GM21528 (cell line): ENCODE measurements at regions not wholly inside any gene's neighbourhood (a gene's known extent, or its start where the extent isn't known, plus 50 kb on each side); places are given as distances from the start of the nearest gene placed in this dataset.

ENCODE experiments used
- ATAC-seq: cut with Tn5 transposase; IDR thresholded peaks from one replicate; pipeline ENCODE4 v1.9.1; 2021; ENCODE audit warnings: mild to moderate bottlenecking, moderate library complexity; ENCODE audit not compliant: unreplicated experiment, low FRiP score

DNA sequence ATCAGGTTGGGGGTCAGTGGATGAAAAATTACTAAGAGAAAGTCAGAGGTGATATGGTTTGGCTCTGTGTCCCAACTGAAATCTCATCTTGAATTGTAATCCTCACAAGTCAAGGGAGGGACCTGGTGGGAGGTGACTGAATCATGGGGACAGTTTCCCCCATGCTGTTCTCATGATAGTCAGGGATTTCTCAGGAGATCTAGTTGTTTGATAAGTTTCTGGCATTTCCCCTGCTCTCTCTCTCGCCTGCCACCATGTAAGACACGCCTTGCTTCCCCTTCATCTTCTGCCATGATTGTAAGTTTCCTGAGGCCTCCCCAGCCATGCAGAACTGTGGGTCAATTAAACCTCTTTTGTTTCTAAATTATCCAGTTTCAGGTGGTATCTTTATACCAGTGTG, 945.8 kb upstream of the CRIM1 start:
- no peak for ATAC-seq

DNA sequence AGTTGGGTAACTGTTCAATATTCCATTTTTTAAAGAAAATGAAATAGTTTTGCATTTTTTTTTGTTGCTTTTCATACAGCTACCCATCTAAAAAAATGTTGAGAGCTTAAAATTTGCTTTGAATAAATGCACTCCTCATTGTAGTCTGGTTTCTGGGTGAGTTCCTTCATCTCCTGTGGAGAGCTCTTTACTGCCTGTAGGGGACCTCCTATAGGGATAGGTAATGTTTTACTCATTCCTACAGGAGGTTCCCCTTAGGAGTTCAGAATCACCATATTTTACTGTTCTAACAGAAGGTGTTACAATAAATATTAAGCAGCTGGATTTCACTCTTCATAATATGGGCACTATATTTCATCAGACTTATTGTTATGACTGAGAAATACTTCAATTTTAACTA, 947.3 kb upstream of the CRIM1 start:
- no peak for ATAC-seq

DNA sequence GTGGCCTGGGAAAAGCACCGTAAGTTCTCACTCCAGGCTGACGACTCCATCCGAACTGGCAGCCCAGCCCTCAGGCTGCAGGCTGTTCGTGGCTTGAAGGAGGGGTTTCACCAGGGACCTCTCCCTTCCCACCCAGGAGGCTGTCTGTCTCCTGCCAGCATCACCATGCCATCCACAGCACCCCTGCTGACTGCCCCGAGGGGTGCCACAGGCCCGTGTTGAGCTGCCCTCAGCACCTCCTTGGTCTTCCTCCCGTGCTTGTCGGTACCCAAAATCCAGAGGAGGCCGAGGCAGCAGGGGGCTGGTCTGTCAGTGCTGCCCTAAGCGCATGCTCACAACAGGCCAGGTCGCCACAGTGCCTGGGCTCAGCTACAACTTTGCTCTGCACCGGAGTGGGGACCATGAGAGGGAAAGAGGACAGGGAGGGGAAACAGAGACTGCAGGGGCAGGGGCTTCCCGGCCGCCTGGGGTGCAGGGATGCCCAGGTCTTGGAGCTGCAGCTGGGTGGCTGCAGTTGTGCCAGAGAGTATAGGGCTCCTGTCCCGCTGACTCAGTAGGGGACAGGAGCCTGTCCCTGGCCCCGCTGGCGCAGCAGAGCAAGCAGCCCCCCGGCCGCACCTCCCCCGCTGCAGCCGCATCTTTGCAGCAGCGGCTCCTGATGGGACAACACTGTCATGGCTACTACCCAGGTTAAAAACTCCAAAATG, 963.7 kb upstream of the CRIM1 start:
- no peak for ATAC-seq

DNA sequence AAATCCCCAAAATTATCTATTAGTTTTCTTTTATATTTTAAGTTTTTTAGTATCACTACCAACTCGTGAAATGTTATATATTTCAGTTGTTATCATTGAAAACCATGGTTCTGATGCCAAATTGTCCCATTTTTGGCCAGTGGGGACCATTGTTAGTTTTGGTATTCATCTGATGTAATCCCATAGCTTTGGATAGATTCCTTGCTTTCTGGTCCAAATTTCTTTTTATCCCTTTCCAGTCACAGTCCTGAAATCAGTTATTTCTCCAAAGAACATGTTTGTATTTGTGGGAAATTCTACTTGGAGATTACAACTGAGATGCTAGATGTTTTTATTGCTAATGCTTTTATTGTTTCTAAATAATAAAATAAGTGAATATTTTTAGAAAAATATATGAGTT, 976.8 kb upstream of the CRIM1 start:
- ATAC-seq: no peak

DNA sequence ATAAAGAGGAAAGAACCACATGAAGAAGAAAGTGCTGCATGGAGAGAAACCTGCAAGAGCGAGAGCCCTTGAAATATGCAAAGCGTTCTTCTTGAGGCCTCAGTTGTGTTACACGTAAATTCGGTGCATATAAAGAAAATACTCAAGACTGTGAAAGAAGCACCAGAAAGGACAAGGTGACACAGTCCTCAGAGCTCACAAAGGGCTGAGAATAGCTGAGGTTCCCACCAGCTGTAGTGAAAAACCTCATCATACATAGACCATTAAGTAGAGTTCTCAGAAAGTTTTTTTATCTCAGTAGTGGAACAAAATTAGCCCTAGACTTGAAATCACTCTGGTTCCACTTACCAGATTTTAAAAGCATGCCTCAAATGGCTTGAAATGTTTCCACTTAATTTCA, 980.7 kb upstream of the CRIM1 start:
- no peak for ATAC-seq

DNA sequence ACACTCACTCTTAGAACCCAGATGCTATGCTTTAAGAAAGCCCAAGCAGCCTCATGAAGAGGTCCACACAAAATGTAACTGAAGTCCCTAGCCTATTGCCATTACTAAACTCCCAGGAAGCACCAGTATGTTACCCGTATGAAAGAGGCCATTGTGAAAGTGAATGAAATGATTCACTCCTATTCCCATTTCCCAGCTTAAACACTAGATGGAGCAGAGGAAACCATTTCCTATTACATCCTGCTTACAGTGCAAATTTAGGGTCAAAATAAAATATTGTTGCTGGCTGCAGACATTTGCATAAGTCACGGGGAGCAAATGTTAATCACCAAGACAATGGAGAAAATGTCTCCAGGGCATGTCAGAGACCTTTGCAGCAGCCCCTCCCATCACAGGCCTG, 989.7 kb upstream of the CRIM1 start:
- ATAC-seq: no peak

DNA sequence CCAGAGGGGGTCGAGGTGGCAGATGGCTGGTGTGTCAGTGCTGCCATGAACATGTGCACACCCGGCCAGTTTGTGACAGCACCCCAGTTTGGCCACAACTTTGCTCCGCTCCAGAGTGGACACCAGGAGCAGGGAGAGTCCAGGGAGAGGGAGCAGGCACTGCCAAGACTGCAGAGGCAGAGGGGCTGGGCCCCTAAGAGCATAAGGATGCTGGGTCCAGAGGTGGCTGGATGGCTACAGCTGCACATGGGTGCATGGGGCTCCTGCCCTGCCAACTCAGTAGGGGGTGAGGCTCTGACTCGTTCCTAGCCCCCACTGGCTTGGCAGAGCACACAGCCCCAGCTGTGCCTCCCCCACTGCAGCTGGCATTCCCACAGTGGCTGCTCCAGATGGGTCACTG, 999.2 kb upstream of the CRIM1 start:
- ATAC-seq: no peak

DNA sequence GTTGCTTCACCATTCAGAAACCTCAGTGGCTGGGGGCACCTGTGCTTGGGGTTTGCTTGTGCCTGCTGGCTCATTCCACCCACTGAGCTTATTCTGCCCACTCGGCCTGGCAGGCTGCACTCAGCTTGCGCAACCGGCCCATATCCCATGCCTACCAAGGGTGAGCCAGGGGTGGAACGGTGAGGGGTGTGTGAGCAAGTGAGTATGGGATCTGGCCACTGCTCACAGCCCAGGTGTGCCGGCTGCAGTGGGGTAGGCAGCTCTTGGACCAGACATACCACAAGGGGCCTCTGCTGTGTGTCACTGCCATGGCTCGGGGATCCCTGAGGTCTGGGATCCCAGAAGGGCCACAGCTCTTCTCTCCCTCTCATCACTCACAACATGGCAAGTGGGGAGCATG, 1000.5 kb upstream of the CRIM1 start:
- ATAC-seq: no peak

DNA sequence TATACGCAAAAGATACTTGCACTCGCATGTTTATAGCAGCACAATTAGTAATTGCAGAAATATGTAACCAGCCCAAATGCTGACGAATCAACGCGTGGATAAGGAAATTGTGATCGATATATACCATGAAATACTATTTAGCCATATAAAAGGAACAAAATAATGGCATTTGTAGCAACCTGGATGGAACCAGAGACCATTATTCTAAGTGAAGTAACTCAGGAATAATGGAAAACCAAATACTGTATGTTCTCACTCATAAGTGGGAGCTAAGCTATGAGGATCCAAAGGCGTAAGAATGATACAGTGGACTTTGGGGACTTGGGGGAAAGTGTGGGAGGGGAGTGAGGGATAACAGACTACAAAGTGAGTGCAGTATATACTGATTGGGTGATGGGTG, 1008.0 kb upstream of the CRIM1 start:
- ATAC-seq: no peak

DNA sequence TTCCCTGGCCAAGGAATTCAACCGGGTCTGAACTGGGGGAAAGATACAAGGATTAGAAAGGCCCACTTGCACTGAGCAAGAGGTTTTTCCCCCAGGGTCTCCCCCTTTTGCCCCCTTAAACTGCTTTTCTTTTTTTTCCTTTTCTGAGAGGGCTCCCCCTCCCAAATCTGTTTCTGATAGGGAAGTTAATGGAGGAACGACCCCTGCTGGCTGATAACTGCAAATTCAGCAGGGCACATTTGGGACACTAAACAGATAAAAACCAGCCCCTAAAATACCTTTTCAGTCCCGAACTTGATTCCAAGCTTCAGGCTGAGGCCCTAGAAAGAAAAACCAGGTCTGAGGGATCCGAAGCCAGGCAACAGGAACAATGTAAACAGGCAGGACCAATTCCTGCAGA, 1012.4 kb upstream of the CRIM1 start:
- ATAC-seq: no peak

DNA sequence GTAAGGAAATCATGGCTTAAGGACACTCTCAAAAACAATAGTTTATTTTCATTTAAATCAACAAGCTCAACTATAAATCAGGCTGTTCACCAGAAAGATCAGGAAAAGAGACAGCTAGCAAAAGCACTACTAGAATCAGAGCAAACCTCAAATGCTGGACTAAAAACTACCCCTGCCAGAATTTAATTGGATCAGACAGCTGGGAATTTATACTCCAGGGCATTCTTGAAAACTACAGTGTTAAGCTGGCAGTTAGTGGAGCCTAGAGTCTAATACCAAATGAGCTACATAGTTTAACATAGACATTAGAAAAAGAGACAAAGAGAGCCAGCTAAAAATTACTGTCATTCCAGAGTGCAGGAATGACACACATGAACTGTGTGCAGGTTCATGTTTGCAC, 1016.4 kb upstream of the CRIM1 start:
- ATAC-seq: no peak

DNA sequence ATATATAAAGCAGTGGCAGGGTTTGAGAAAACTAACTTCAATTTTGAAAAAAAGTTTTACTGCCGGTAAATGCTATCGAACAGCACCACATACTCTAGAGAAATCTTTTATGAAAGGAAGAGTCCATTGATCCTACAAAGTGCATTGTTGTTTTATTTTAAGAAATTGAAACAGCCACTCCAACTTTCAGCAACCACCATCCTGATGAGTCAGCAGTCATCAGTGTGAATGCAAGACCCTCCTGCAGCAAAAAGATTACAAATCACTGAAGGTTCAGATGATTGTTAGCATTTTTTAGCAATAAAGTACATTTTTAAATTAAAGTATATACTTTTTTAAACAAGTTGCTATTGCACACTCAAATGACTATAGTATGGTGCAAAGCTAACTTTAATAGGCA, 1017.7 kb upstream of the CRIM1 start:
- no peak for ATAC-seq

DNA sequence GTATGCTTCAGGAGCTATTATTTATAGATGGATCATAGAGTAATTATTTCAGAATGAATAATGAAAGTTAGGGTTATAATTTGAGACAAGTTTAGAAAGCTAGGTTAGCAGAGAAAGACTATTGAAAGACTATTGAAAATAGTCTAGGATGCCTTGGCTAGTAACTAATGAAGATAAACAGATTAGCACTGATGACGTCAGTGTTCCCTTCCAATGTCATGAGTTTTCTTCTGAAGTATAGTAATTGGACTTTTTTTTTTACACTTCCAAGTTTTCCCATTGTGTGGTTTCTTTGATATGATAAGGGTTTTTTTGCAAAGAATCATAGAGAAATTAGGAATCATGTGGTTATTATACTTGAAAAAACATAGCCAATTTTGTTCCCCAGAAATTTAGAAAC, 1041.5 kb upstream of the CRIM1 start:
- ATAC-seq: no peak

DNA sequence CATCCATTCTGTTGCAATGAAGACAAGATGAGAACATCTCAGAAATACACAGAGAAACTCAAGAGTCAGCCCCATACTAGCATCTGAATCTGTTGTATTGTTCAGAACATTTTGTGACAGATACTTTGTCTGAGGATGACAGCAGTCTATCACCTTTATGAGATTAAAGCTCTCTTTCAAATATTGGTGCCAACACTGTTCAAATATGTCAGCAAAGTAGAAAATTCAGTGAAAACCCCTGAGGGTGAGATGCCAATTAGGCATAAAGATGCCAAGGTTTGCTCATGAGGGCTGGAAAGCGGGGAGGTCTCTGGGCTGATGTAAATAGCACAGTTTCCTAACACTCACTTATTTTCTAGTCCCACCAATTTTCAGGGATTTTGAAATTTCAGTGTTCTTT, 1054.2 kb upstream of the CRIM1 start:
- ATAC-seq: no peak

DNA sequence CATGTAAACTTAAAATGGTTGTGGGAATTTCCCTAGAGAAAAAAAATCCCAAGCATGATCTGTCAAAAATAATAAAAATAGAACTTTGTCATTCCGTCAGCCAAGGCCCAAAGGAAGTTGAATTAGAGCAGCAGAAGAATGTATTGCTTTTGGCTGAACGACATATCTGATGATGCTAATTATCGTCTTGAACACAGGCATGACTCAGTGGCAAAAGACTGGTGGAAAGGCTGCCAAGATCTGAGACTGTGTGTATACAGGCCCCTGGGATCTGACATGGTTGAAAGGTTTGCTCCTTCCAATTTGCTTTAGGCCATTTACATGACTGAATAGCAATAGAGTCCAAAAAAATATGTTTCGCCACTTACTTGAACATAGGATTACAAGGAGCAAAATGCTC, 1057.1 kb upstream of the CRIM1 start:
- no peak for ATAC-seq

DNA sequence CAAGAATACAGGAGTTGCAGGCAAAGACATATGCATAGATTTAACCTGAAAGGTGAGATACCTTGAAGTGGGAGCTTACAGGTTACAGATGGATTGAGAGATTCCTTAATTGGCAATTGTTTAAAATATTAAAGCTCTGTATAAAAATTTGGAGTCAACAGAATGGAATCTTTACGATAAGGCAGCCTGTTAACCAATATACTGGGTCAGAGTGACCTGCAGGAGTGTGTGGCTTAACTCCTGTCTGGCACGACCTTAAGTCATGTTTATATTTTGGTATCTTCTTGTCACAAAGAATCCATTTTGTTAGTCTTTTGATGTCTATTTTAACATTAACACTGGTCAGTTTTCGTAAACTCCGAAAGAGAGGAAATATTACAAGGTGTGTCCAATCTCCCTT, 1058.2 kb upstream of the CRIM1 start:
- ATAC-seq: no peak

DNA sequence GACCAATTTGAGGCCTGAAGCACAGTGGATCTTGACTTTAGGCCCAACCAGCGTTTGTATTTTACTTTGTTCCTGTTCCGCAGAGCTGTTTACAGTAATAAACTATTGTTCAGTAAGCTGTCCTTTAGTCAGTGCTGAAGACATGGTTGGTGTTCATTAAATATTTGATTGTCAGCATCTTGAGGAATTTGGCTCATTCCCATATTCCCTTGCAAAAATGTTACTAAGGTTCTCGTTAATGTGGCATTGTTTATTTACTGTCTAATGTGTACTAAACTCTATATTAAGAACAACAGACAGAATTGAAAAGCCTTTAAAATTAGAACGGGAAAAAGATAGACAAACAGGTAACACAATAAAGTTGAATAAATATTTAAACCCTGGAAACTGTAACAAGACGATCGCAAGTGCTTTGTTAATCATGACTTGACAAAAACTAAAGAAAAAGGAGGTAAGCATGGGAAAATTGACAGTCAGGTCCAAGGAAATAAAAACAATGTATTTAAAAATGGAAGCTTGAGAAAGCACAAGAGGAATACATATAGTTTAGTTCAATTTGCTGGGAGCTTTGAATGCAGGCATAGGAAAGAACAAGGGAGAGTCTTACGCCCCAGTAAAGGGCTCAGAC, 1060.8 kb upstream of the CRIM1 start:
- no peak for ATAC-seq

DNA sequence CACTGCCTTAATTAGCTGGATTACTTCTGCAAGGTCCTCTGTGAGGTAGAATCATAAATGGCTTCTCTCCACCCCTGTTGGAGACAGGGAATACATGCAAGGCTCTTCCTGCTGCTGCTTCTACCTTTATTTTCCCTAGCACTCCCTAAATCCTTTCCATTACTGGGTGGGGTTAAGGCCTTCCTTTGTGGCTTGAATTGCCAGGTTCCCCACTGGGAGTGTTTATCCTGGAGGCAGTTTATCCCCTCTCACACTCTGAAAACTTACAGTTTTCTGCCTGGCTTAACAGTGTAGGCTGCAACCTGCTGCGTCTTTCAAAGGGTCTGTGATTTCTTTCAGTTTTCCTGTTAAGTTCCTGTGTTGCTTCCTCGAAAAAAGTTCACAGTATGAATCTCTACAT, 1062.3 kb upstream of the CRIM1 start:
- ATAC-seq: no peak

DNA sequence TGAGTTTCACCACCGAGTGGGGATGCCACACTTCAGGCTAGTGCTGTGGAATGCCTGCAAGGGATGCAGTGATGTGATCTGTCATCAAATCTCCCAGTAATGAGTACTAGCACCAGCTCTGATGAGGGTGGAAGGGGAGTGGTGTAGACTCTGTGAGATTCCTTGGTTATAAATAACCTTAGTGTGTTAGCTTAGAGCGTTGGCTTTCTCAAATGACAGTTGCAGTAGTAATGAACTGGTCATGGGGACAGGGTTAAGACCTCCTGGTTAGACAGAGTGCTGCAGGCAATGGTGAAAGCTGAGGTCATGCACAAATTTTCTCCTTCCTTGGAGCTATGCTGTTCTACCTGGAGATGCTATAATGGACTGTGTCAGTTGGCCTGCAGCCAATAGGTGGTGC, 1063.4 kb upstream of the CRIM1 start:
- no peak for ATAC-seq

DNA sequence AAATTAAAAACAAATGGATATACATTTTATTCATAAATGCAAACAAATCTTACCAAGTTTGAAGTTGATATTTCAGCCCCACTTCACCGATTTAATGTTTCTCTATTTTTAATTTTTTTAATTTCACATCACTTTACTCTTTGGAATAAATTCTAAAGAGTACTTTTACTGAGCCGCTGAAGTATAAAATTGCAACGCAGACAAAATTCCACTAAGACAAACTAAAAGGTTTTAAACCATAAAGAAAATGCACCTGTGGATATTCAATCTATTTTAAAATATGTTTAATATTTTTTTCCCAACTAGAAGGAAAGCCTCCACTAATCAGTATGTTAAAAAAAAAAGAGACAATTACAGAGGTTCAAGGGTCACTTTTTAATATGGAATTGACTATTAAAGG, 1073.9 kb upstream of the CRIM1 start:
- no peak for ATAC-seq

DNA sequence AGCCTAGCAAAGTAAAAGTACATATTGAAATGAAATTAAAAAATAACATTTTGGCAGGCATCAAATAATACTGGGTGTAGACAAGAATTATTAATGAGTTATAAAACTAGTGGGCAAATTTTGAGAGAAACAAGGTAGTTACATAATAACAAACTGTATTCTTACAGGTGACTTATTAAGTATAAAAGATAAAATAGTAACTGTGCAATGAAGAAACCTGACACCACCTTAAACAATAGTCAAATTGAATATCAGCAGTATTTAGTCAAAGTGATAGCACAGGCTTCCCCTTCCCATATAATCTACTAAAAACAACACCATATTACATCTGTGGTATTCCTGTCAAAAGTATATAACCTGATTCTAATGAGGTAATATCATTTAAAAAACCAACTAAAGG, 1099.8 kb upstream of the CRIM1 start:
- no peak for ATAC-seq

DNA sequence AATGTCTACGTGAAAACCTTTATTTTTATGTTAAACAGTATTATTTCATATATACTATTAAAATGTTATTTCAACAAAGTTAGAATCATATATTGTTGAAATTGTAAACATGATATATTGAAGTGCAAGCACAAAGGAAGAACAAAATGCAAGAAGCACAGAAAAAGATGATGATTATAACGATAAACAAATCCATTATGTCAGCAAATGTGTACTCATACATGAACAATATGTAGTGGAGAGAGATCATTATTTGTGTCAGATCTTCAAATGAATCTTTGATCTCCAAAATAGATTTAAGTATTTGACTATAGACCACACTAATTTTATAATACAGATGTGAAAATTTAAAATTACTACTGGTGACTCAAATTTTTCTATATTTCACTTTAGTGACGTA, 1104.4 kb upstream of the CRIM1 start:
- ATAC-seq: no peak

DNA sequence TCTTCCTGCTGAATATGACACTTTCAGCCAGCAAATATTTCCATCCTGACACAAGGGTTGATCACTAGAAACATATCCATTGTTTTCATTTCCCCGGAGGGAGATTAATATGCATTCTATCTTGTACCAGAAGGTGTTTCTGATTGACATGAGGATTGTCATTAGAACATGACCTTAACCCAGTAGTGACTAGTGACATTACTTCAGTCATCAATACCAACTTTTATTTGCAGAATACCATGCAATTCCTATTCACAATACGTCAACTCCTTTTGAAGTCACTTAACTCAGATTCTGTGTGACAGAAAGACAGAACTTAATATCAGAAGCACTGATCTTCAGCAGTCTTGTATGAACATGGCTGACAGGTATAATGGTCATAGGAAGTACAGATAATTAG, 1108.9 kb upstream of the CRIM1 start:
- no peak for ATAC-seq
